22Rv1 (cell line): ENCODE measurements at regions not wholly inside any gene's neighbourhood (a gene's known extent, or its start where the extent isn't known, plus 50 kb on each side); places are given as distances from the start of the nearest gene placed in this dataset.

ENCODE experiments used
- ZFX ChIP-seq: fragments of 450-650 bp; IDR thresholded peaks from 2 replicates; pipeline ENCODE4 v1.6.1; 2017; ENCODE audit warnings: antibody characterized with exemption, borderline replicate concordance
- TF ChIP-seq, protein P1 (sequence below): fragments of 450-650 bp; IDR thresholded peaks from 2 replicates; pipeline ENCODE4 v1.5.1; 2017; ENCODE audit warnings: mild to moderate bottlenecking

DNA sequence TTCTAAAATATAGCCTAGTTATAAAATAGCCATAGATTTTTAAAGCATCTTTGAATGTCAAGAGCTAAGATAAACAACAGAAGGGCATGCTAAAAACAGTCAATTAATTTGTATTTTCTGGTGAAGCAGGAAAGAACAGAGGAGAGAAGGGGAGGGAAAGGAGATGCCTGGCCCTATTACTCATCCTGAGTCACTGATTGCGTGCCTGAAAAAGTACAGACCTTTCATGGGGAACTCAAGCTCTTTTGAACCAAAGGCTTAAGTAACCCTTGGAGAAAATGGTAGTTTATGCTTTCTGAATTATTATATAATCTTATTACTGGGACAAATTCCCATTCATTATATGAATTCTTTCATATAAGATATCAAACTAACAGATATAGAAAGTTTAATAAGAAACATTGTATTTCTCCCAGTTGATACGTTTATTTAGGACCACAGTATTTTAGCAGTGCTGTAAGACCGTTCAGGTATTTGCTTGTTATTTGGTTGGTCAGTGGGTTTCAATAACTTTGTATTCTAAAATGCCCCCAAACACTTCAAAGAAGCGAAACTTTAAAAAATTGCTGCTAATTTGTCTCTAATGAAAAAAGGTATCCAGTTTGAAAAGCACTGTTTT is 151.3 kb downstream of the HGF start:
- TF ChIP-seq, protein P1, sequence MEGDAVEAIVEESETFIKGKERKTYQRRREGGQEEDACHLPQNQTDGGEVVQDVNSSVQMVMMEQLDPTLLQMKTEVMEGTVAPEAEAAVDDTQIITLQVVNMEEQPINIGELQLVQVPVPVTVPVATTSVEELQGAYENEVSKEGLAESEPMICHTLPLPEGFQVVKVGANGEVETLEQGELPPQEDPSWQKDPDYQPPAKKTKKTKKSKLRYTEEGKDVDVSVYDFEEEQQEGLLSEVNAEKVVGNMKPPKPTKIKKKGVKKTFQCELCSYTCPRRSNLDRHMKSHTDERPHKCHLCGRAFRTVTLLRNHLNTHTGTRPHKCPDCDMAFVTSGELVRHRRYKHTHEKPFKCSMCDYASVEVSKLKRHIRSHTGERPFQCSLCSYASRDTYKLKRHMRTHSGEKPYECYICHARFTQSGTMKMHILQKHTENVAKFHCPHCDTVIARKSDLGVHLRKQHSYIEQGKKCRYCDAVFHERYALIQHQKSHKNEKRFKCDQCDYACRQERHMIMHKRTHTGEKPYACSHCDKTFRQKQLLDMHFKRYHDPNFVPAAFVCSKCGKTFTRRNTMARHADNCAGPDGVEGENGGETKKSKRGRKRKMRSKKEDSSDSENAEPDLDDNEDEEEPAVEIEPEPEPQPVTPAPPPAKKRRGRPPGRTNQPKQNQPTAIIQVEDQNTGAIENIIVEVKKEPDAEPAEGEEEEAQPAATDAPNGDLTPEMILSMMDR = no peak
- no peak for TF ChIP-seq ZFX
